HT1080 (cell line): ENCODE measurements at regions not wholly inside any gene's neighbourhood (a gene's known extent, or its start where the extent isn't known, plus 50 kb on each side); places are given as distances from the start of the nearest gene placed in this dataset.

Experiments used
- DNase-seq: peaks from one replicate; pipeline ENCODE4 v3.0.0-alpha.2; 2015; ENCODE audit warnings: low read depth

- DNase-seq, result no peak
Measured at GRCh38 chr2:173666171-173666888, 298.8 kb downstream of the SP3 start.

GRCh38 chr2:173667014-173667413 lies 298.2 kb downstream of the SP3 start:
- DNase-seq, result no peak

- DNase-seq, result peak; percentile 29
Measured at GRCh38 chr2:173667415-173667814, 297.8 kb downstream of the SP3 start.

- DNase-seq, result no peak
Measured at GRCh38 chr2:173669271-173669853, 295.8 kb downstream of the SP3 start.

- DNase-seq, result no peak
Measured at GRCh38 chr2:173669888-173670287, 295.3 kb downstream of the SP3 start.

- DNase-seq, result no peak
Measured at GRCh38 chr2:173672573-173673340, 292.4 kb downstream of the SP3 start.

- DNase-seq, result no peak
Measured at GRCh38 chr2:173673640-173674039, 291.5 kb downstream of the SP3 start.

GRCh38 chr2:173676647-173677046 lies 288.5 kb downstream of the SP3 start:
- DNase-seq, result peak; percentile 61

- no peak for DNase-seq
Measured at GRCh38 chr2:173678186-173678585, 287.0 kb downstream of the SP3 start.

GRCh38 chr2:173680574-173680973 lies 284.6 kb downstream of the SP3 start:
- DNase-seq, result no peak

GRCh38 chr2:173681881-173682650 lies 283.1 kb downstream of the SP3 start:
- DNase-seq, result no peak

GRCh38 chr2:173684896-173685459 lies 280.2 kb downstream of the SP3 start:
- no peak for DNase-seq

GRCh38 chr2:173690349-173690748 lies 274.8 kb downstream of the SP3 start:
- no peak for DNase-seq

- DNase-seq, result no peak
Measured at GRCh38 chr2:173692068-173692467, 273.1 kb downstream of the SP3 start.

- DNase-seq, result peak; percentile 8
Measured at GRCh38 chr2:173693044-173693589, 272.1 kb downstream of the SP3 start.

GRCh38 chr2:173696274-173696673 lies 268.9 kb downstream of the SP3 start:
- no peak for DNase-seq

GRCh38 chr2:173697929-173698328 lies 267.2 kb downstream of the SP3 start:
- no peak for DNase-seq

GRCh38 chr2:173705656-173706055 lies 259.5 kb downstream of the SP3 start:
- DNase-seq, result no peak

GRCh38 chr2:173706936-173707335 lies 258.2 kb downstream of the SP3 start:
- DNase-seq, result no peak

GRCh38 chr2:173708806-173709205 lies 256.4 kb downstream of the SP3 start:
- no peak for DNase-seq

- DNase-seq, result no peak
Measured at GRCh38 chr2:173711816-173712215, 253.4 kb downstream of the SP3 start.
